IPS-NIHi7 (cell line): ENCODE measurements at regions not wholly inside any gene's neighbourhood (a gene's known extent, or its start where the extent isn't known, plus 50 kb on each side); places are given as distances from the start of the nearest gene placed in this dataset.
"Not testable (repeated sequence)": the region's sequence is repeated elsewhere in the genome, so short reads cannot be mapped to it uniquely, and the experiment has no call there.

Experiments
- DNase-seq: peaks from one replicate; pipeline ENCODE4 v3.0.0; 2012; ENCODE audit warnings: mixed read lengths; ENCODE audit errors: extremely low spot score

DNA sequence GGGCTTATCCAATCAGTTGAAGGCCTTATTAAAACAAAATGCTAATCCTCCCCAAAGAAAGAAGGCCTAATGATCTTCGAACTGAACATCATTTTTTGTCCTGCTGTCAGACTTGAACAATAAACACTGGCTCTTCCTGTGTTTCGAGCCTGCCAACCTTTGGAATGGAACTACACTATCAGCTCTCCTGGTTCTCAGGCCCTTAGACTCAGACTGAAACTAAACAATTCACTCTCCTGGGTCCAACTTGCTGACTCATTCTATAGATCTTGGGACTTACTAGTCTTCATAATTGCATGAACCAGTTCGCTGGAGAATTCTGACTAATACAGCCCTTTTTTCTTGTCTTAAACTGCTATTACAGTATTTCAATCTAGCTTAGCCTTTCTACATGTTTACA is 235.2 kb downstream of the LNPK start:
- no peak for DNase-seq

DNA sequence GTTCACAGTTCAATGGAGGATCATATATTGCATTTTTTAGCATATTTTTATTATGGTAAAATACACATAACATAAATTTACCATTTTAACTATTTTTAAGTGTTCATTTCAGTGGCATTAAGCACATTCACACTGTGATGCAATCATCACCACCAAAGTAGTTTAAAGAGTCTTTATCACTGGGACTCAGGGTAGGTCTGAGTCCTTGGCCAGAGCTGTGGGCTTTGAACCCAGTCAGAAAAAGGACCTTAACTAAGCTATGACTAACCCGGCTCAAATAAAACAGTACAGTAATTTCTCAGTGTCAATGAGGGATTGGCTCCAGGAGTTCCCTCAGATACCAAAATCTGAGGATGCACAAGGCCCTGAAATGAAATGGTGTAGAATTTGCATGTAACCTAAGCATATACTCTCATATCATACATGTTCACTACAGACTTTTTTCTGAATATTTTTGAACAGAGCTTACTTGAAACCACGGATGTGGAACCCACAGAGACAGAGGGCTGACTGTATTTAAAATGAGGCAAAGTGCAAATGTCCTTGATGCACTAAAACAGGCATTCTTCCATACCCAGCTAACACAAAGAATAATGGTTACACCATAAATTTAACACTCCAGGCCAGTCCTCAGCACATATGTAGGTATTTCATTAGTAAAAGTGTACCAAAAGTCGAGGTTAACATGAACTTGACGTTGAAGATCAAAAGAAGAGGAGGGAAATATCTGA is 246.2 kb downstream of the LNPK start:
- no peak for DNase-seq

DNA sequence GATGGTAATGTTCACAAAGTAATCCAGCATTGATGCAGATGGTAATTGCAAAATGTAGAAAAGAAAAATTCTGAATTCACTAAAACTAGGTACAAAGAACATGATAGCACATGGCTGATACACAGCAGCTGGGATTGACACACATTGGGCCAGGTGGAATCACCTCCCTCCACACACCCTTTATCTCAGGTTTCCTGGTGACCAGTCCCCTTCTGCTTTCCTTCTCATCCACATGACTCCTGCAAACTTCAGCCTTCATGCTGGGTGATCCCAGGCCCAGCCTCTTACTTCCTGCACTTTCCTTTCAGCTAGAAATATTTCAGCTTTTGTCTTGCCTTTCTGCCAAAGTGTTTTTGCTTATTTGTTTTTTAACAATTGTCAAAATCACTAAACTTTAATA is 246.9 kb downstream of the LNPK start:
- peak; percentile 33 for DNase-seq

DNA sequence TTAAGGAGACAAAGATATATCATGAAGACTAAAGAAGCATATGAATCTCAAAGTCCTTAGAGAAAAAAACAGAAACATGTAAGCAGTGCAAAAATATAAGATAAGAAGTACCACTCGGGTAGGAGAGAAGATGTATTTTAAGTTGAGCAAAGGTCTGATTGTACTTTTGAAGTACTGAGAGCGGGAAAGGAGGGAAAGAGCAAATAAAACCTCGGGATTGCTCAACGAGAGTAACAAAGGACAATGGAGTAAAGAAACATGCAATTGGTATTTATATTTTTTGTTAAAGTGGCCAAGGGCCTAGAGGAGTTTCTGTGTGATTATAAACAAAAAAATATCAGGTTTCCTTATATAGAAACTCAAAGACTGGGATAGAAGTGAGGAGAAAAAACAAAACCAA is 251.9 kb downstream of the LNPK start:
- DNase-seq, result no peak

DNA sequence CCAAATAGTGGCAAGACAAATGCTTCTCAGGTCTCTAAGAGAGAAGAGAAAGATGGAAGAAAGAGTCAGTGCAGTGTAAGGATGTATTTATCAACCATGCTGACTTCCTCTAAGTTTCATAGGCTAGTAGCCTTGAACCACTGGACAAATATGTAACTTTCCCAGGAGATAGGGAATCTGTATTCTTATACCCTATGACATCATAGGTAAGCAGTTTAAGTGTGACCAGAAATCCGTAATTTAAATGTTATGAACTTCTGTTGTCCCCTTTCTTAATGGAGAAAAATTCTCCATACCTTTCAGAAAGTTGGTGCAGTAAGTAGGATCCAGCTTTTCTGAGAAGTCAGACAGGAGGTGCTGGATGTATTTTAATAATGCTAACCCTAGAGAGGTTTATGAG is 256.2 kb downstream of the LNPK start:
- no peak for DNase-seq

DNA sequence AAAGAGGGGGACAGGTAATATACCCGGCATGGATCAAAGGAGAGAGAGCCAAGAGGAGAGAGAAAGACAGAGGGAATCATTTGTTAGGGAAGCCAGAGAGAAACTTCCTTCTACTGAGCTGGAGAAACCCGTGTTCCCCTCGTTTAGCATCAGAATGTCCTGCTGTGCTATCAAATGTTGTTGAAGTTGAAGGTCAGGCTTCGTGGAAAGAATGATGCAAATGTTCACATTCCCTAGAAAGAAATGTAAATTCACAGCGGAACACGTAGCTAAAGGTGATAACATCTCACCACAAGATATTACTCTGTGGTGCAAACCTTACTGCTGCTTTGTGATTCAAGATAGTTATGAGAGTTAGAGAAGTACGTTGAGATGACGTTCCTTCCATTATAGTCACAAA is 258.1 kb downstream of the LNPK start:
- DNase-seq, result peak; percentile 24

DNA sequence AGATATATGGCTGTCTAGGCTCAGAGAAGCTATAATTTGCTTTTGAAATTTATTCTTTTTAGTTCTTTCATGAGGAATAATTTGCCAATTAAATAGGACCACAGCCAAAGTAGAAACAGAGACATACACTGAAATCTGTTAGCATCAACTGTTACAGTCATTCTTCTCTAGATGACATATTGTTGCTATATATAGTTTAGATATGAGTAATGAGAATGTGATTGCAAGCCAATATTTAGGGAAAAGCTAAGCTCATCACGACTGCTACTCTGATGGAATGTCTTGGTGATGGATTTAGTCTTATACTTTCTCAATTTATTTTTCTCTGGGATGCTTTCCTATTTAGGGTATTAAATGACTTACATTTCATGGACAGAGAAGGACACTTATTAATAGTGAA is 259.1 kb downstream of the LNPK start:
- no peak for DNase-seq

DNA sequence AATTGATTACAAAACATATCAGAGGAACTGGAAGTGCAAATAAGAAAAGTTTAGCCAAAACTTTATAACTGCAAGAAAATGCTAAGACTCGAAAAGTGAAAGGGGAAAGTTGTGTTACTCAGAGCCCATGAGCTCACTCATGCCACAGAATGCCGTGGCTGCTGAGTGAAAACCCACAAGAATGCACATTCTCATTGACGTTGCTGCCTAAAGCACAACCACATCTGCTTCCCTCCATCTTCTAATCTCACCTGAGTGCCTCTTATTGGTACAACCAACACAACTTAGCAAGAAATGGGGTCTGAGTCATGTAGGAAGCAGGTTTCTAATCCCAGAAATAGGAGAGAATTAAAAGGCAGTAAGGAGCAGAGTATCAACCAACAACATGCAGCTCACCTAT is 259.7 kb downstream of the LNPK start:
- DNase-seq, result no peak

DNA sequence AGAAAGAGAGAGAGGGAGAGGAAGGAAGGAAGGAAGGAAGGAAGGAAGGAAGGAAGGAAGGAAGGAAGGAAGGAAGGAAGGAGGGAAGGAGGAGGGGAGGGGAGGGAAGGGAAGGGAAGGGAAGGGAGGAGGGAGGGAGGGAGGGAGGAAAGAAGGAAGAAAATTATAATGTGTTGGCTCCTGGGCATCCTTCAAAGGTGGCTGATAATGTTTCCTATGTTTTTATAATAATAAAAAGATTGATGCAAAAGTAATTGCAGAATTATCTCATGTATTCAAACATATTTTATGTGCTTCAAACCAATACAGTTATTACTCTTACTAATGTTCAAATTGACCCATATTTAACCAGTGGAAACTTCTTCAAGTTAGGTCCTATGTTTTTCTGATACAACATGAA is 260.9 kb downstream of the LNPK start:
- no peak for DNase-seq

DNA sequence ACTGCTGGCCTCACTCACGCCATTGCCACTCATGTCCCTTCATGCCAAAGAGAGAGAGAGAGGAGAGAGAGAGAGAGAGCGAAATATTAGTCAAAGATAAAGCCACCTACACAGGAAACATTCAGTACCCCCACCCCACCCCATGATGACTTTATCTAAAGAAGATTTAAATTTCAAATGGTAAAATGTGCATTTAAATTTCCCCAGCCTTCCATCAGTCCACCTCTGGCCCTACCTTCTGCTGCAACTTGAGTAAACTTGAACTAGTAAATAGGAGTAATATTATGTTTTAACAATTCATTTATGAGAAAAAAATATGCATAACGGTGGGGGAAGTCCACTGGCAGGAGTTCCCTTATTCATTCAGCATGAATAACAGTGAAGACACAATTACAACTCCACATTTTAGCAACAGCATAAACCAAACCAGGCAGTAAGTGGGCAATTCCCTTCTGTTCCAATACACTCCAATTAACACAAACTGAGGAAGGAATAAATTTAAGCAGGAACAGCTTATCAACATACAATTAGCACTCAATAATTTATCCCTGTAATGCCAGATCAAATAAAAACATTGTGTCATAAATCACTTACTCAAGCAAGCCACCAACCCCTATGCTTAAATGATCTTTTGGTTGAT is 264.2 kb downstream of the LNPK start:
- no peak for DNase-seq

DNA sequence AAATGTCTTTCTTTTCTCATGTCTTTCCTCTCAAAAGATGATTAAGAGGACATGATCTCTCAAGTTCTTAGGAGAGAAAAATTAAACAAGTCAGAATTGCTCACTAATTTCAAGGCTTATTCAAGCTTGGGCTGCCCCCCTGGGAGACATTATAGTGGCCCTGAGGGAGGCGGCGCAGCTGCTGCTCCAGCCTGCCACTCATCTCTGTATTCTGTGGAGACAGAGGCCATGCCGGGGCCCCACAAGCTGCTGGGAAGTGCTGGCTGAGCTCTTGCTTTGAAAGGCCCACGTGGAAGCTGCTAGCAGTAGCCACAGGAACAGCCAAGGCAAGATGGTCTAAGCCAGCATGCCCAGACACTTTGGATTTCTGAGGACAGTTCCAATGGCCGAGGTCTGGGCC is 267.4 kb downstream of the LNPK start:
- no peak for DNase-seq

DNA sequence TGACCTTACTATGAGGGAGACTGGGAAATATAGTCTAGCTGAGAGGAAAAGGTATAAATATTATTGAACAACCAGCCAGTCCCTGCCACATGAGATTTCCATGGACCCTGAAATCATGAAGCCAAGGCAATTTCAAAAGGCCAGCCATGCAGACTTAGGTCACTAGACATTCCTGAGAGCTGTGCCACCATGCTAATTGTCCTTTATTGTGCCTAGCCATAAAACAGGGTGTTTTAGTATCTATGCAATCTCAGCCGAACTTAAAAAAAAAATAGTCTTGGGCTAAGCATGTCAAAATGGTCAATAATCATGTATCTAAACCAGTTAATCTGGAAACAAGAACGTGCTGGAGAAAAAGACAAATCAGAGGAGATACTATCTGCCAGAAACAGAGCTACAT is 269.5 kb downstream of the LNPK start:
- no peak for DNase-seq

DNA sequence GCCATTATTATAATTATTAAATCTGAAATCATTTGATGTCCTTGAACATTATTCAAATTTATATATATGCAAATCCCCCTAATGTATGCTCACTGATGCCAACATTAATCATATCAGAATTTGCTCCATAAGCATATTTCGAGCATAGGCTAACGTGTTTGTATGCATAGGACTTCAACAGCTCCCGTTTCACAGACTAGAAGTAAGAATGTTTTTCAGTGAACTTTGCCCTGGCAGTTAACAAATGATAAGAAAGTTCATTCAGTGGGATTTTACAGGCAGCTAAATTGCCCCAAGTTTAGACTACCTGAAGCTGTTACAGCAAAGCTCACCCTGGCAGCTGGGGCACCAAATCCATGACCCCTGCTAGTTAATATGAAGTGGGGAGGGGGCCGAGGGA is 272.0 kb downstream of the LNPK start:
- DNase-seq, result no peak

DNA sequence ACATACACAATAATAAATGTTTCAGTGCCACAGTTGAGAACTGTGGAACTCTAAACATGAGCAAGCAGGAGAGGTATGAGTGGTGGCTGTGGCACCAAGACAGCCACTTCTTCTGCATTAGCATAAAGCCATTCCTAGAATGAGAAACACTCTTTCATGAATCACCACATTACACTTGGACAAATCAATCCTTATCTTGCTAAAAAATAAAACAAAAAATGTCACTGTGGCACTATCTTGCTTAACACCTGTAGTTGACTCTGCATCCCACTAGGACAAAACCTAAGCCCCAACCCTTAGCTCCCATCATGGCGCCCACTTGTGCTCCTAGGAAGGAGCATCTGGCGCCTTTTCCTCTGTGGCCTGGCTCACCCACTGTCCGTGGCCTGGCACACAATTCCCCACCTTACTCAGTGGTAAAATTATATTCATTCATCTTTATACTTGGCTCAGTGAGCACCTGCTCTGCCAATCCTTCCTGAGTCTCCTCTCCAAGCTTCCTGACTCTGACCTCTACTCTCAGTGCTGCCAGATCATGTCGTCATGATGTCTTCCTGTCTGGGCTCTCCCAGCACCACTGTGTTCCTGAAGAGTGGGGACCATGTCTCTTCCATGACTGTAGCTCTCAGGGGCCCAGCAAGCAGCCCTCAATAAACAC is 272.9 kb downstream of the LNPK start:
- DNase-seq, result no peak

DNA sequence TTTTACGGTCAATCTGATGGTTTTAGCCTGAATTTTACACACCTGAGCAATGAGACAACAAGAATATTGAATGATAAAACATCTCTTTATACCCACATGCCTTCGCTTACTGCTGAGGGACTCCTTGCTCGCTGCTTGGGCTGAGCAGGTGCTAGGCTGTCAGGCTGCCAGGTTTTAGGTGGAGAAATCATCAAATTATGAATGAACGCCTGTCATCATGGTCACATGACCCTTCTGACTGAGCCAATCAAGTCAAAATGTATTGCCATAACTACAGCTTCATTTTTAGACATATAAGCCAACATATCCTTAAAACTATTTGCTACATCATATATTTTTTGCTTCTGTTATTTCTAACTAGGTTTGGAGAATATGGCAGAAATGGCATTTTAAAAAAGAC is 274.0 kb downstream of the LNPK start:
- DNase-seq, result no peak

DNA sequence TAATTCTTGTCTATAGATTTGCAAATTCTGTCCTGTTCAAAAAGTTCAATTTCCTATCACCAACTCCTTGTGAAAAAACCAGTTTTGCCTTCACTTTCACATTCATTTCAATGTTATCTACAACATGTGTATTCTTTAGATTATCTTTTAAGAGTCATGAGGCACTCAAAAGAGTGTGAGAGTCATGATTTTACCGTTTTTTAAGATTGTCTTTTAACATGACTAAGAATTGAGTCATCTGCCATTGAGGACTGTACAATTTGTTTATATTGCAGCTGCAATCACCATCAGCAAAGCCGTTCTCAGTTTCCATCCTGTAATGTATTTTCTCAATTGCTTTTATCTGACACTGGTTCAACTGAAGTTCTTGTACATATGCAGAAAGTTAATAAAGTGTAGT is 275.8 kb downstream of the LNPK start:
- DNase-seq, result no peak

DNA sequence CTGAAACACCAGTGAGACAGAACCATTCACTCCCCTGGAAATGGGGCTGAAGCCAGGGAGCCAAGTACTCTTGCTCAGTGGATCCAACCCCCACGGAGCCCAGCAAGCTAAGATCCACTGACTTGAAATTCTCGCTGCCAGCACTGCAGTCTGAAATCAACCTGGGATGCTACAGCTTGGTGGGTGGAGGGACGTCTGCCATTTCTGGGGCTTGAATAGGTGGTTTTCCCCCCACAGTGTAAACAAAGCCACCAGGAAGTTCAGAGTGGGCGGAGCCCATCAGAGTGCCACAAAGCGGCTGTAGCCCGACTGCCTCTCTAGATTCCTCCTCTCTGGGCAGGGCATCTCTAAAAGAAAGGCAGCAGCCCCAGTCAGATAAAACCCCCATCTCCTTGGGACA is 292.8 kb downstream of the LNPK start:
- no peak for DNase-seq

DNA sequence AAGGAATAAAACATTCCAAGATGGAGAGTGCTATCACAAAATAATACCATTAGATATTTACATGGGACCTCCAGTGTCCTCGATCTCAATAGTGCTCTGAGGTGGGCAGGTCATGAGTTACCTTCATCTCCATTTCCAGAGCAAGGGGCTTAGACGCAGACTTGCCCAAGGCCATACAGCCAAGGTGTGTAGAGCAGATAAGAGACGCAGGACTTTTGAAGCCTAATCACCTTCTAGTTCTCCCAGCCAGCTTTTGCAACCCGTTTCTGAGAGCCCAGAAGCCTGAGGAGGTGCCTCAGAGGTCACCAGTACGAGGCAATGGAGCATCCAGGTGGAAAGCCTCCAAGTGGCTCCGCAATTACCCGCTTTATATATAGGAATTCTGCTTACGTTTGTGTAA is 294.7 kb downstream of the LNPK start:
- DNase-seq, result no peak

DNA sequence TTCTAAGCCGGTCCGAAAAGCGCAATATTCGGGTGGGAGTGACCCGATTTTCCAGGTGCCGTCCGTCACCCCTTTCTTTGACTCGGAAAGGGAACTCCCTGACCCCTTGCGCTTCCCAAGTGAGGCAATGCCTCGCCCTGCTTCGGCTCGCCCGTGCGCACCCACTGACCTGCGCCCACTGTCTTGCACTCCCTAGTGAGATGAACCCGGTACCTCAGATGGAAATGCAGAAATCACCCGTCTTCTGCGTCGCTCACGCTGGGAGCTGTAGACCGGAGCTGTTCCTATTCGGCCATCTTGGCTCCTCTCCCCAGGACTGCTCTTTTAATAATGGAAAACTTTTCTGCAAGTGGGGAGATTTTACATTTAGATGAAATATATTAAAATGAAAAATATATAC is 297.5 kb downstream of the LNPK start:
- DNase-seq, result not testable (repeated sequence)

DNA sequence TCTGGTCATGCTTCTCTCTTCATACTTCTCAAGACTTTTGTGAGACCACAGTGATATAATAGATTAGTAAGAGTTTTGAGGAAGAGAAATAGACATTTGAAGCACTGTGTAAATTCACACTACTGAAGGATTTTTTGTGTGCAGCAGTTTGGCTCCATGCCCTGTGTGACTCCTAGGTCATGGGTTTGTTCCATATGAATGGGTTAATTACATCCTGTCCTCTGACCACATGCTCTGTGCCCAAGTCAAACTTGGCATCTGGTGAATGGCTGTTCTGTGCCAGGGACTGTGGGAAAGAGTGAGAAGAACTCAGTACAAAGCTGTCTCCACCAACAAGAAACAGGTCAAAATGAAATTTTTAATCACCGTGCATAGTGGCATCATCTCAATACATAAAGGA is 304.0 kb downstream of the LNPK start:
- no peak for DNase-seq

DNA sequence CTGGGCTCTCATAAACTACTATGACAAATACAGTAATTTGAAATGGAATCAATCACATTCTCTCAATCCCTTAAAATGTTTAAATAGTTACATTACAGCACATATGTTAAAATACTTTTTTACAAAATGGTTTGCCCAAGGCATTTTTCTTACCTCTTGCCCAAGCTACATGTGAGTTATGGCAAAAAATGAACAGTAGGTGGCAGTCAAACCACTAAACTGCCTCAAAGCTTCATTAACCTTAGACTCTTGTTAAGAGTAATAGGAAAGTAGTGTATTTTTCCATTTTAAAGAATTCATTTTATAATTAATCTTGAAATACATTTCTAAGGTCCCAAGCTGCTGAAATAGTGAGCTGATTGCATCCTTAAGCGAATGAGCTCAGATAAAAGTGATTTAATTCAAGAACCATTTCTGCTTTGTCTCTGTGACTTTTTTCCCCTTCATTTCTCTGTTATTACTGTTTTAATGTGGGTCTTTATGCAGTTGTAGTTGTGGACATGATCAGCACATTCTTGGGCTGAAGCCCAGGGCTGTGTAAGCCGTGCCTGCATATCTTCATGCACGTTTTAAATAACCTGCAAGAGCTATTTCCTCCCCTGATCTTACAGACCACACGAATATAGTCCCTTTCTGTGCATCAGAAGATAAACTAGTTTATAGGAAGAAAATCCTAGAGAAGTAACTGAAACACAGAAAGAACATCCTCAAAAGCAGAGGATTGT is 311.8 kb downstream of the LNPK start:
- DNase-seq, result peak; percentile 38

DNA sequence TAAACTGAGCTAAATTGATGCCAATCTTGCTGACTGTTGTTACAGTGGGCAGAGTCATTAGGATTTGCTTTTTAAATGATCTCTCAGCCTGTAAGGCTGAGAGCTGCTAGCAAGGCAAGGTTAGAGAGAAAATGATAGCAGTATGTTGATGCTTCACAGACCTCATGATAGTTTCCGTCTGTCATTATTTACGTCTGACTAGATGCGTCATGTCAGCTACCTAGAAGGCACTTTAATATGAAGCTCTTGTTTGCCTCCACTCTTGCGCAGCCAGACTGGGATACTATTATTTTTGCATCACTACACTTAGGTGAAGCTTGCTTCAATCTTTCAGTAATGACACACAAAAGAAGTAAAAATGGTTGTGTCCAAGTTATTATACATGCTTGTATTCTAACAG is 313.8 kb downstream of the LNPK start:
- no peak for DNase-seq

DNA sequence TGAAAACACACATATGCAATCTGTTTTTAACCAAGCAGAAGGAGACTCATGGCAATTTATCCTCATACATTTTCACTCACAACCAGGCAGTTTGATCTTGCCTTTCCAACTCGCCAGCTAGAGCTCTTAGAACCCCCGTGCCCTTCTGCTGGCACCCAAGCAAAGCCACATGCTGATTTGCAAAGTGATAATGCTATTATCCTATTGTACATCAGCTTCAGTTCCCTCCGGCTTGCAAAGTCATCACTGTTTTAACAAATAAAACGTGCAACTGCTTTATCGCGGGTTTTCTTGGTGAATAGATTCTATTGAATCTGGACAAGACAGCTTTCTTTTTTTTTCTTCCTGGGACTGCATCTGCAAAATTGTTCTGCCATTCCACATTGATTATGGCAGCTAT is 314.6 kb downstream of the LNPK start:
- no peak for DNase-seq
